ENCODE measurements at regions not wholly inside any gene's neighbourhood (a gene's known extent, or its start where the extent isn't known, plus 50 kb on each side); places are given as distances from the start of the nearest gene placed in this dataset.

DNA sequence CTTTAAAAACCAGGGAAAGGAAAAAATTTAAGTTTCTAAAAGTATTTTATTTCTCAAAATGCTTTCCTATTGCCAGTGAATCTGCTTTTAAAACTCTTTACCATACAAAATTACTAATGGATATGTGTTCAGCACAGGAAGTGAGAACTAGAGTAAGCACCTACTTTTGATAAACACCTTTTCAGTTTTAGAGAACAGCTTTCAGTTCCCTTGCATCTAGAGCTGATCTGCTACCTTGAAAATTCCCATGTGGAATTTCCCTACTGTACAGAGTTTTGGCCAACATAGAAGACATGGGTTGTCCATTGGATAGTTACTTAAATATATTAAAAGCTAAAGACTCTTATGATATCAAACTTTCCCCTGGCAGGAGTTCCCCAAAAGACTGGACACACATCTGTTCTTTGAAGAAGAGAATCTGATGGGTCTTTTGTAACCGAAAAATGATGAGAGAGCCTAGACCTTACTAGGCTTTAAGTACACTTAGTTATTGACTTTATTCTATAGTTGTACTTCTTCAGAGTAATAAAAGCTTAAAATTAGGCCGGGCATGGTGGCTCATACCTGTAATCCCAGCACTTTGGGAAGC, 112.1 kb upstream of the CNTNAP4 start:
- TF ChIP-seq, protein P1, sequence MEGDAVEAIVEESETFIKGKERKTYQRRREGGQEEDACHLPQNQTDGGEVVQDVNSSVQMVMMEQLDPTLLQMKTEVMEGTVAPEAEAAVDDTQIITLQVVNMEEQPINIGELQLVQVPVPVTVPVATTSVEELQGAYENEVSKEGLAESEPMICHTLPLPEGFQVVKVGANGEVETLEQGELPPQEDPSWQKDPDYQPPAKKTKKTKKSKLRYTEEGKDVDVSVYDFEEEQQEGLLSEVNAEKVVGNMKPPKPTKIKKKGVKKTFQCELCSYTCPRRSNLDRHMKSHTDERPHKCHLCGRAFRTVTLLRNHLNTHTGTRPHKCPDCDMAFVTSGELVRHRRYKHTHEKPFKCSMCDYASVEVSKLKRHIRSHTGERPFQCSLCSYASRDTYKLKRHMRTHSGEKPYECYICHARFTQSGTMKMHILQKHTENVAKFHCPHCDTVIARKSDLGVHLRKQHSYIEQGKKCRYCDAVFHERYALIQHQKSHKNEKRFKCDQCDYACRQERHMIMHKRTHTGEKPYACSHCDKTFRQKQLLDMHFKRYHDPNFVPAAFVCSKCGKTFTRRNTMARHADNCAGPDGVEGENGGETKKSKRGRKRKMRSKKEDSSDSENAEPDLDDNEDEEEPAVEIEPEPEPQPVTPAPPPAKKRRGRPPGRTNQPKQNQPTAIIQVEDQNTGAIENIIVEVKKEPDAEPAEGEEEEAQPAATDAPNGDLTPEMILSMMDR (IDR thresholded peaks at IDR 0.05; ENCODE audit: extremely low read depth, missing control alignments), result no peak
- no peak for DNase-seq (ENCODE audit: low spot score)

DNA sequence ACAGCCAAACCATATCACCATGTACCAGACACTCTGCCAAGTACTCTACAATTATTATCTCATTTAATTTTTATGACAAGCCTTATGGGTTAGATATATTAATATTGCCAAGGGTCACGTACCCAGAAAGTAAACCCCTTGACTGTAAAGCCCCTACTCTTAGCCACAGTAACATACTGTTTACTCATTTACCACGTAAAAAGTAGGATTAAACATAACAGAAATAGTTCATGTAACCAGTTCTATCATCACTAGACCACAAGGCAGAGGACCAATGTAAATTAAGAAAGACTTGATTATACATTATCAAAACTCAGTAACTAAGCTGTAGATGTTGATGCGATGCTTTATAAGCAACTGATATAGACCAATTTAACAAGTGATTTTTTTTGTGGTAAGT, 101.5 kb upstream of the CNTNAP4 start:
- TF ChIP-seq, protein P1 (IDR thresholded peaks at IDR 0.05; ENCODE audit: extremely low read depth, missing control alignments), result no peak
- DNase-seq (ENCODE audit: low spot score), result no peak

DNA sequence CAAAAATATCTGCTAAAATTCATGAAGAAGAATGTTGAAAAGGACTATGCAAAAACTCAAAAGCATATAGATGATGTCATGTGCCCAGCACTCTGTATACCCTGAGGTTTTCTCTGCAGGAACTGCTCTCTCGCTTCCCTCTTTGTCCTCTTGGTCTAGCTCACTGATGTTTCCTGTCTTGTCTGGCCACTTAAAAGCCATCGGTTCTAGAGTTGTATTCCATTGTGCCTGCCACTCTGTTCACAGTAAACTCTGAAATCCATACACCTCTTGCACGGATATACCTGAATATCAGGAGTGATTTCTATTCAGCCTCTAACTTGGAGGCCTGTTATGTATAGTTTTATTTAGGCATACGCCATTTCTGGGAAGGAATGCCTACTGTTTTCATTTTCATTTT, 101.0 kb upstream of the CNTNAP4 start:
- TF ChIP-seq, protein P1 (IDR thresholded peaks at IDR 0.05; ENCODE audit: extremely low read depth, missing control alignments), result no peak
- no peak for DNase-seq (ENCODE audit: low spot score)

DNA sequence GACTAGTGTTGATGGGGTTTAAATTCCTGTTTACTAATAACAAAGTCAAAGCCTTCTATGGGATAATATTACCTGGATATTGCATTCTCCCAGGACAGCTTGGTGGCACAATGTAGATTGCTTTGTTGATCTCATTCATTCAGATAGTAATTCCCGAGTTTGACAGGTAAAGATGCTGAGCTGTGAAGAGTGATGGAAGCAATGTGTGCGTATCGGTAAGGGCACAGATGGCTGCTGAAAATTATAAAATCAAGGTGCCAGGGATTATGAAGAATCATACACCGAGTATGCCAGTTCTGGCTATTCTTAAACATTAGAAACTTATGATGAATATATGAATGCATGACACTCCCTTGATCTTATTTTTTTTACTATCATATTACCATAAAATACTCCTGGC, 100.6 kb upstream of the CNTNAP4 start:
- TF ChIP-seq, protein P1 (IDR thresholded peaks at IDR 0.05; ENCODE audit: extremely low read depth, missing control alignments), result no peak
- DNase-seq (ENCODE audit: low spot score), result no peak

DNA sequence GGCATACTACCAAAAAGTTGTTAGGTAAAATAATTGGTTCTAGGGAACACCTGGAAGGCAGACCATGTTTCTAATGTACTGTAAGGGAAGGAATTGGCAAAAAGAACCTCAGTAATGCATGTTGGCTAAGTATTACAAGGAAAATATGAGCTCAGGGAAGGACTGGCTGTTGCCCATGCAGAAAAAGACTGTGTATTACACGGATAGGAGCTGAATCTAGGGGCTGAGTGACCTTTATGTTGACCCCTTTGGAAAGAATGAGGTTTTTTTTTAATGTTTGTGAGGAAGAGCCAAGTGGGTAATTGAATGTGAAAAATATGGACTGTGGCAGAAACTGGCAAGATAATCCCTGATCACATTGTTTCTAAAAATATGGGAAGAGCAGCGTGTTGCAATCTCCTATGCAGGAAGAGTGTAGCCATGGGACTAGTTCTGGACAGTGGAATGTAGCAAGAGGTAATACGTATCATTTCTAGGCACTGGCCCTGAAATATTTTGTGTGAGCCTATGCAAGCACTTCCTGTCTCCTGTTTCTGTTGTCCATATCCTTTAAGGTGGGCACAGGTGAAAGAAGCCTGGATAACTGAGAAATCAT, 95.1 kb upstream of the CNTNAP4 start:
- no peak for DNase-seq (ENCODE audit: low spot score)

DNA sequence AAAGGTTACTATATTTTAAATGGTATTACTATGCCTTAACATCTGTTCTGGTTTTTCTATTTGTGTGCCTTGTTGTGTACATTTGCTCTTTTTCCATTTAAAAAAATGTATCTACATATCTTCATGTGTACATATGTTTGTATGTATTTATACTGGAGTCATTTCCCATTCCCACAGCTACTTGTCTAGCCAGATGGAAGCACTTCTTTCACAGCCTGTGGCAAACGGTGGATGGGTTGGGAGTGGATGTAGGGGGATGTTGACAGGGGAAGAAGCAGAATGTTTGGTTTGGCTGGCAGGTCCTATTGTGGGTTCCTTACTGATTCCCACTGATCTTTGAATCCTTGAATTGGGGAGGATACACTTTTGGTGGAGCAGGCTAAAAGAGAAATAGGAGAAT, 93.6 kb upstream of the CNTNAP4 start:
- DNase-seq (ENCODE audit: low spot score), result no peak
- TF ChIP-seq, protein P1 (IDR thresholded peaks at IDR 0.05; ENCODE audit: extremely low read depth, missing control alignments), result no peak

More for the DNA sequence above, 95.1 kb upstream of the CNTNAP4 start:
- TF ChIP-seq, protein P1 (IDR thresholded peaks at IDR 0.05; ENCODE audit: extremely low read depth, missing control alignments), result no peak

DNA sequence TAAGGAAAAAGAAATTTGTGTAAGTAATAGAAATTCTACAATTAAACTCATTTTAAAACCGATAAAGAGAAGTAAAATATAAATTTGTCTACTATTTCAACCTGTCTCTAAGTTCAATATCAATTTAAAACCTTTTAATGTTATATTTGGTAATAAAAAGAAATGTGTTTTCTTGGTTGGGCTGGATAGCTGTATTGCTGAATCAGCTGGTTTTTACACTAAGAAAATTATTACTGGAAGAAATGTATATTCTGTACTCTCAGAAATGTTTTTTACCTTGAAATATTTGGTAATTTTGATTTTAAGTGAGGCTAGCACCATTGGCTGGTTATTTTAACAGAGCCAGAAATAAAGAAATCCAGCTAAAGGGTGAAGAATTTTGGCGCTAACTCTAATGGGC, 87.1 kb upstream of the CNTNAP4 start:
- TF ChIP-seq, protein P1 (IDR thresholded peaks at IDR 0.05; ENCODE audit: extremely low read depth, missing control alignments), result no peak
- no peak for DNase-seq (ENCODE audit: low spot score)
